Mucosa of stomach (tissue), 1 donor: ENCODE measurements at regions not wholly inside any gene's neighbourhood (a gene's known extent, or its start where the extent isn't known, plus 50 kb on each side); places are given as distances from the start of the nearest gene placed in this dataset.

Source experiments
- H3K27me3 ChIP-seq: one replicate; pipeline ENCODE4 v1.7.0; 2013; ENCODE audit warnings: mild to moderate bottlenecking, low read length; ENCODE audit not compliant: control insufficient read depth, insufficient read depth
- H3K36me3 ChIP-seq: one replicate; pipeline ENCODE4 v1.7.0; 2013; ENCODE audit warnings: low read length; ENCODE audit not compliant: control insufficient read depth, insufficient read depth
- H3K4me1 ChIP-seq: one replicate; pipeline ENCODE4 v1.7.0; 2013; ENCODE audit warnings: mild to moderate bottlenecking, low read length; ENCODE audit not compliant: control insufficient read depth, insufficient read depth
- H3K4me3 ChIP-seq: one replicate; pipeline ENCODE4 v1.7.0; 2013; ENCODE audit warnings: low read length
- H3K9ac ChIP-seq: one replicate; pipeline ENCODE4 v1.7.0; 2013; ENCODE audit warnings: mild to moderate bottlenecking, low read length, moderate library complexity
- H3K9me3 ChIP-seq: one replicate; pipeline ENCODE4 v1.7.0; 2013; ENCODE audit warnings: mild to moderate bottlenecking, low read length, moderate library complexity; ENCODE audit not compliant: control insufficient read depth
- donor health status: Pancreatic carcinoma.

DNA sequence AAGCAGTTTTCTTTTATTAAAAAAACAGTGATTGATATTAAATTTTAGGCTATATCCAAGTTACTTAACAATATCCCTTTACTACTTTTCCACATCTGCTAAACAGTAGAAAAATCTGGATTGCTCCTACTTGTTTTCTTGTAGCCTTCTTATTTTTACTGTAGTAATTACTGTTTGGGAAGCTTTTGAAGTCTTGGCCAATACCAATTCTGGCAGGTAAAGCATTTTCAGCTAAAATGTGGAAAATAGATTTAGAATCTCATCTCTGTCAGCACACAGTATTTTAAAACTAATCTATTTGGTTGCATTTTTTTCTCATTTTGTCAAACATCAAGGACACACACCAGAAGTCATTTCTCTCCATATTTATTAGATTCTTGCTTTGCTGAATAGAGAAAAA lies 1485.7 kb upstream of the PIK3C3 start:
- H3K9ac ChIP-seq: no peak overlapping the region
- H3K4me3 ChIP-seq: no peak overlapping the region
- H3K4me1 ChIP-seq: no peaks in the 10 kb centered on the region
- H3K27me3 ChIP-seq: no peaks in the 10 kb centered on the region
- no peaks in the 10 kb centered on the region for H3K9me3 ChIP-seq
- H3K36me3 ChIP-seq: no peaks in the 10 kb centered on the region

DNA sequence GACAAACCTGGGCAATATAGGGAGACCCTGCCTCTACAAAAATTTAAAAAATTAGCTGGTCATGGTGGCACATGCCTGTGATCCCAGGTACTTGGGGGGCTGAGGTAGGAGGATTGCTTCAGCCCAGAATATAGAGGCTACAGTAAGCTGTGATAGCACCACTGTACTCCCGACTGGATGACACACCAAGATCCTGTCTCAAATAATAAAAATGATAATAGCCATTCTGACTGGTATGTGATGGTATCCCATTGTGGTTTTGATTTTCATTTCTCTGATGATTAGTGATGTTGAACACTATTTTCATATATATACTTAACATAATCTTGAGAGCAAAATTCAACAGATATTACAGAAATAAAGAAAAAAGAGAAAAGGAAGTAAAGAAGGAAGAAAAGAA lies 1491.0 kb upstream of the PIK3C3 start:
- no peaks in the 10 kb centered on the region for H3K36me3 ChIP-seq

DNA sequence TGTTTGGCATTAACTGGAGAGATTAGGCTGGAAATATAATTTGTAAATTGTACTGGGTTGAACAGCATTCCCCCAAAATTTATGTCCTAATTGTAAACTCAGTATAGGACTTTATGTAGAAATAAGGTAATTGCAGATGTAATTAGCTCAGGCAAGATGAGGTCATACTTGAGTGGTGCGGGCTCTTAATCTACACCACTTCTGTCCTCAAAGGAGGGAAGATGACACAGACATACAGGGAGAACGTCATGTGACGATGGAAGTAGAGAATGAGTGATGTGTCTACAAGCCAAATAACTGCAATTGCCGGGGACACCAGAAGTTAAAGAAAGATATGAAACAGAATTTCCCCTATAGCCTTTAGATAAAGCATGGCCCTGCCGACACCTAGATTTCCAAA lies 1501.1 kb upstream of the PIK3C3 start:
- no peaks in the 10 kb centered on the region for H3K36me3 ChIP-seq
- no peaks in the 10 kb centered on the region for H3K4me1 ChIP-seq
- no peaks in the 10 kb centered on the region for H3K27me3 ChIP-seq
- H3K4me3 ChIP-seq: no peak overlapping the region
- H3K9me3 ChIP-seq: no peaks in the 10 kb centered on the region
- H3K9ac ChIP-seq: no peak overlapping the region

More for the DNA sequence above, 1491.0 kb upstream of the PIK3C3 start:
- Histone ChIP-seq H3K9me3 (no peaks in the 10 kb centered on the region), H3K4me1 (no peaks in the 10 kb centered on the region), H3K27me3 (no peaks in the 10 kb centered on the region), H3K9ac (no peak overlapping the region), H3K4me3 (no peak overlapping the region)

DNA sequence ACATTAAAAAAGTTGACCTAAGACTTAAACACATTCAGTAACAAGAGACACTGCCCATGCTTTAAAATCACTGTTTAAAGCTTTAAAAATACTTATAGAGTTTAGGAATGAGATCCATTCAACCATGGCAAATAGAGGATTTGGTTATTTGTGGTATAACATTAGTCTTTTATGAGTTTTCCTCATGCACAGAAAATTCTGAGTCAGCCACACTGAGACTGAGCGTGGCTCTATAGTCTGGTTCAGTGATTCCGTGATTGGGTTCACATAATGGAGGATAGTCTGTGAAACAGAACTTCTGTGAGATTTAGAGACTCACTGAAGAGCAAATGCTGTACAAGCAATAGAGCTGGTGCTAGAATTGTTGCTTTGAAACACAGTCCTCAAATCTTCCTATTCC lies 1502.4 kb upstream of the PIK3C3 start:
- H3K27me3 ChIP-seq: no peaks in the 10 kb centered on the region
- no peaks in the 10 kb centered on the region for H3K9me3 ChIP-seq
- no peak overlapping the region for H3K9ac ChIP-seq
- H3K36me3 ChIP-seq: no peaks in the 10 kb centered on the region
- no peak overlapping the region for H3K4me3 ChIP-seq
- H3K4me1 ChIP-seq: no peaks in the 10 kb centered on the region

DNA sequence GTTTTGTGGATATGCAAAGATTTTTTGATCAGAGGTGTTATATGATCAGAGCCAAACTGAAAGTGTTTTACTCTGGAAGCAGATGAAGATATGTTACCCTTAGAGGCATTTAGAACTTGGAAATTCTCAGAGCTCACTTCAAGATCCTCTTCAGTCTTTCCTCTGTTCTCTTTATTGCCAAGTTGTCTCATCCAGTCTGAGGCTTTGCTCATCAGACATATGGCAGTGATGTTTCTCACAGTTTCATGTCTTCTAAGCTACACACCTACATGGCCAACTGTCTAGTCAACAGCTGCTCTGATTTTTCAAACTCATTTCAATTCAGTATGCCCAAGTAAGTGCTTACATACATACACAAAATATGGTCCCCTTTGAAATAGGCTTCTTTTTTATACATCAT lies 1504.3 kb upstream of the PIK3C3 start:
- no peaks in the 10 kb centered on the region for H3K36me3 ChIP-seq
- no peaks in the 10 kb centered on the region for H3K9me3 ChIP-seq
- H3K27me3 ChIP-seq: no peaks in the 10 kb centered on the region
- no peak overlapping the region for H3K4me3 ChIP-seq
- H3K9ac ChIP-seq: no peak overlapping the region
- H3K4me1 ChIP-seq: no peaks in the 10 kb centered on the region

DNA sequence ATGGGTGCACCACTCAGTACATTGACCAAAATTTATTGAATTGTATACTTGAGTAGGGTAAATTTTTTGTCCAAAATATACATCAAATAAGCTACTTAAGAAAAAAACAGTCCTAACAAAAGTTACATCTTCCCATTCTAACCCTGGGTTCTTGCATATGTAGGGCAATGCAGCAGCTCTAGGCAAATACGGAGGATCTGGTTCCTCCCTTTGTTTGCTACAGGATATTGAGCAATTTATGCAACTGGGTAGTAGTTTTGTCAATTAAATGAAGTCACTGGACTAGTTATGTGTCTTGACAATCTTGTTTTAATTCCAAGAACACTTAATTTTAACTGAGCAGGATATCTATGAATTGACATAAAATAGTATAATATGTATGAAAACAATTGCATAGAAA lies 1507.2 kb upstream of the PIK3C3 start:
- H3K4me1 ChIP-seq: no peaks in the 10 kb centered on the region
- H3K27me3 ChIP-seq: no peaks in the 10 kb centered on the region
- H3K4me3 ChIP-seq: no peak overlapping the region
- no peaks in the 10 kb centered on the region for H3K36me3 ChIP-seq
- no peak overlapping the region for H3K9ac ChIP-seq
- no peaks in the 10 kb centered on the region for H3K9me3 ChIP-seq

DNA sequence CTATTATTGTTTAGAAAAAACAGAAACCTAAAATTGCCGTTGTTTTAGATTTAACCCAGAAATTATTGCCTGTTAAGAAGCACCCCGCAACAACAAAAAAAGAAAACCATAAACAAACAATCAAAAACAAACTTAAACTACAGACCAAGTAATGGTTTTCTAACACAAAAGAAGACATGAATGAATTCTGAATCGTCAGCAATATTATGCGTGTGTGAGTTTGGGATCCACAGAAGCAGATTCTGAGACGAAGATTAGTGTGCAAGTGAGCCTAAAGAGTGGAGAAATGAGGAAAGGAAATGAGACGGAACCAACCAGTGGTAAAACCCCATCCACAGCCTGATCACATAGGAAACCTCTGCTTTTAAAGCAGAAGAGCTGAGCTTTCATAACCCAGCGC lies 1514.9 kb upstream of the PIK3C3 start:
- Histone ChIP-seq H3K27me3 (no peaks in the 10 kb centered on the region), H3K9me3 (no peaks in the 10 kb centered on the region), H3K36me3 (no peaks in the 10 kb centered on the region), H3K4me3 (no peak overlapping the region), H3K4me1 (no peaks in the 10 kb centered on the region), H3K9ac (no peak overlapping the region)

DNA sequence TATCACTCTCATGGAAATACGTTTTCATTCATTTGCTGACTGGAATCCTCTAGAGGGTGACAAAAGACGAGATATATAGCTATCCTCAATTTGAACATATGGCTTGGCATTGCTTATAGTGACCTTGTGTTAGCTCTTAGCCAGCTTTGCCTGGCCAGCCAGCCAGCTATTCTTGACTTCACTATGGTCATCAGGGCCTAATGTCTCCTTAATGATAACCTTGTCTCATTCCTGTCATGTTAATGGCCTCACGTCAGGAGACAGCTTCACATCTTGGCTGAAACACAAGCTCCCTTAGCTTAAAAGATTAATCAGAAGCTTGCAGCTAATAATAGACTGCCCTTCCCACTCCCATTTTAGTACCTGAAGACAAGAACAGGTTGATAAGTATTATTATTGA lies 1517.5 kb upstream of the PIK3C3 start:
- no peaks in the 10 kb centered on the region for H3K9me3 ChIP-seq
- no peak overlapping the region for H3K9ac ChIP-seq
- no peaks in the 10 kb centered on the region for H3K27me3 ChIP-seq
- no peak overlapping the region for H3K4me3 ChIP-seq
- H3K4me1 ChIP-seq: no peaks in the 10 kb centered on the region
- no peaks in the 10 kb centered on the region for H3K36me3 ChIP-seq

DNA sequence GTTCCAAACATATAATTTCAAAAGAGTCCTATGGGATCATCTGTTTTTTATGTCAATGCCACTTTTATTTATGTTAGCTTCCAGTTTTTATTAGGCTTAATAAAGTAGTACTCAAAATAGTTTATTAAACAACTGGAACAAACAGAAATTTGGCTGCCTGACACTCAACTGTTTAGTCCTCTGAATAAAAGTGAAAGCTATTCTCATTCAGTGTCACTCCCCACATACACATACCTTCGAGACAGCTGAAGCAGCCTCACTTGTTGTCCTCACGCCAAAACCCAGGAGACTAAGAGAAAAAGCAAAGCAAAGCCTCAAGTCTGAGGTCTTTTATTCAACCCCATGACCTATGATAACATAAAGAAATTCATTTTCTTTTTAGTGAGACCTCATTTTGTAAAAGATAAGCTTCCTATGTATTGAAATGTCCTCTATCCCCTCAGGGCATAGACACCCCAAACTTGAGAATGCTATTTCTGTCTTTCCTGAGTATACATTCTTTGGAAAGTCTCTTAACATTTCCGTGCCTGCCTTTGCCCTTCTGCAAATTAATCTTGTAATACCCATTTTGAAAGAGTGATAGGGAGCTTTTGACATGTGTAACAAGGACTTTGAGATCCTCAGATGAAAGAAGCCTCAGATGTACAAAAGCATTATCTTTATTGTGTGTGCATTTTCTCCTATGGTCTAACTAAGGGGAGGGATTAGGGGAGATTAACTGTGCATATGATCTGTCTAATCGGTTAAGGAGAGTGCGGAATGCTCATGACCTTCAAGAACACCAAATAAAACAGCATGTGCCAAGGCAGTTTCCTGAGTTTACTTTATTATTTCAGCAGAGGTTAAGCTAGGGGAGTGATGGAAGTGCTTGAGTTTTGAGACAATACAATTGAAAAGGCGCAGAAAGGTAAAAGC lies 1523.7 kb upstream of the PIK3C3 start:
- Histone ChIP-seq H3K27me3 (no peaks in the 10 kb centered on the region), H3K4me1 (no peaks in the 10 kb centered on the region), H3K9me3 (no peaks in the 10 kb centered on the region), H3K36me3 (no peaks in the 10 kb centered on the region), H3K4me3 (no peak overlapping the region), H3K9ac (no peak overlapping the region)

DNA sequence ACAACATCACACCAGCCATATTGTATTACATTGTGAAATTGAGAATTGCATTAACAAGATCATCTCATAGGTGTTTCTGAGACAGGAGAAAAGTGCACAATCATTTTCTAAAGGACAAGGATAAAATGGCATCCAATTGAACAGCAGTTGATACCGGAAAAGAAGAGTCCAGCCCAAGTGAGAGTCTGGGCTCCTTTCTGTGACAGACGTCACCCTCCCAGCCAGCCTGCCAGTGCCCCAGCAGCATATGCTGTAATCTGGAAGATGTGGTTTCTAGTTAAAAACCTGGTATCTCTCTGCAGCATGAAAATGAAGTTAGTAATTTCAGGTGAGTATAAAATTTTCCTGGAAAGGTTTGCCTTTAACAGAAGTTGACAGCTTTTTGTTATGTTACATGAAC lies 1531.7 kb upstream of the PIK3C3 start:
- no peaks in the 10 kb centered on the region for H3K36me3 ChIP-seq
- no peak overlapping the region for H3K4me3 ChIP-seq
- no peak overlapping the region for H3K9ac ChIP-seq
- H3K27me3 ChIP-seq: no peaks in the 10 kb centered on the region
- H3K4me1 ChIP-seq: no peaks in the 10 kb centered on the region
- H3K9me3 ChIP-seq: no peaks in the 10 kb centered on the region

DNA sequence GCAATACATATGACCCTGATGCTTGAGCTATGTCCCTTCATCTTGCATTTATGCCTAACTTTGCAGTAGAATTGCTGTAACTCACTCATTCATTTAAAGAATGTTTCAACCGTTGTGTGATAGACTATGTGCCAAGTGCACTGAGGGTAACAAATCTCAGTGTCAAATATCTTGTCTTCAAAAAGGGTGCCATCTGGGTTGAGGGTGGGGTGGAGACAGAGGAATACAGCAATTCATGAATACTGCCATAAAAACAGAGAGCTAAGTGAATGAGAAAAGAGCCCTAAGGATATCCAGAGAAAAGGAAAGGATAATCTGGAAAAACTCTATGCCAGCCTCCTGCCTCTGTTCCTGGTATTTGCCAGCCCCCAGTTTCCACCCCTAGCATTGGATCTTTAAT lies 1534.4 kb upstream of the PIK3C3 start:
- H3K9me3 ChIP-seq: no peaks in the 10 kb centered on the region
- H3K36me3 ChIP-seq: no peaks in the 10 kb centered on the region
- H3K4me3 ChIP-seq: no peak overlapping the region
- H3K9ac ChIP-seq: no peak overlapping the region
- no peaks in the 10 kb centered on the region for H3K4me1 ChIP-seq
- no peaks in the 10 kb centered on the region for H3K27me3 ChIP-seq

DNA sequence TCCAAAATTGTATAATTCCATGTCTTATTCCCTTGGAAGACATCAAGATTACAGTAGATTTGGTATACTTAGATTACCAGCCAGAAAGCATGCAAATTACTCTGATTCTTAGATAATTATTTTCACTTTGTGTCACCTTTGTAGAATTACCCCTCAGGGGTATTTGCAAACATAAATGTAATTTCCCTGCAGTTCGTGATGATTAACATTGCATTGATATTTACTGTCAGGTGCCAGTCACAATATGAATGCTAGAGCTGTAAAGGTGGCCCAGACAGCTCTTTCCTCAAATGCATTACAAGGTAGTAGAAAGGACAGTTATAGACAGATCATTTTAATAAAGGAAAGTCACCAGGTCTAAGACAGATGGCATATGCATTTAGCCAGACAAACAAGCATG lies 1537.5 kb upstream of the PIK3C3 start:
- Histone ChIP-seq H3K4me1 (no peaks in the 10 kb centered on the region), H3K27me3 (no peaks in the 10 kb centered on the region), H3K9me3 (no peaks in the 10 kb centered on the region), H3K36me3 (no peaks in the 10 kb centered on the region), H3K4me3 (no peak overlapping the region), H3K9ac (no peak overlapping the region)

DNA sequence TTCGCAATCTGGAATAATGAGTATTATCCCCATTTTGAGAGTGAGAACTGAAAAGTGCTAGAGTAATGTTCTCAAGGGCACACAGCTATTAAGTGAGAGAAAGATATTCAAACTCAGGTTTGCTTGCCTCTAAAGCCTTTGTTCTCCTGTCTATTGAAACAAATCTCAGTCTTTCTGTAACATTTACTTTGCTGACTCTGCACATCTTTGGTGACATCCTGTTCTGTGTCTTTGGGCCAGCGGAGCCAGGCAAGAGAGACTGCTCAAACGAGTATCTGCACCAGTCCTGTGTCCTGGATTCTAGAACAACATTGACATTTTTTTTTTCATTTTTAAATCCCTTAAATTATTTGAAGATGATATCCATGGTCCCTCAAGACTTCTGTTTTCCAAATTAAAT lies 1539.2 kb upstream of the PIK3C3 start:
- H3K4me3 ChIP-seq: no peak overlapping the region
- H3K36me3 ChIP-seq: no peaks in the 10 kb centered on the region
- H3K9ac ChIP-seq: no peak overlapping the region
- no peaks in the 10 kb centered on the region for H3K4me1 ChIP-seq
- H3K9me3 ChIP-seq: no peaks in the 10 kb centered on the region
- no peaks in the 10 kb centered on the region for H3K27me3 ChIP-seq
